GM18873 (cell line): ENCODE measurements at regions not wholly inside any gene's neighbourhood (a gene's known extent, or its start where the extent isn't known, plus 50 kb on each side); places are given as distances from the start of the nearest gene placed in this dataset.
"Not testable (repeated sequence)": the region's sequence is repeated elsewhere in the genome, so short reads cannot be mapped to it uniquely, and the experiment has no call there.

Experiments
- ATAC-seq: cut with Tn5 transposase; IDR thresholded peaks from one replicate; pipeline ENCODE4 v1.9.1; 2021; ENCODE audit warnings: mild to moderate bottlenecking, moderate library complexity, moderate number of reproducible peaks; ENCODE audit not compliant: unreplicated experiment, low FRiP score

- ATAC-seq, result no peak
Observed at GRCh38 chr1:191305370-191305769, 827.7 kb upstream of the BRINP3 start.

GRCh38 chr1:191306916-191307315 is 829.3 kb upstream of the BRINP3 start:
- ATAC-seq, result no peak

GRCh38 chr1:191320062-191320461 is 838.2 kb upstream of the RGS18 start:
- ATAC-seq, result no peak

- no peak for ATAC-seq
Observed at GRCh38 chr1:191327868-191328267, 830.4 kb upstream of the RGS18 start.

- ATAC-seq, result no peak
Observed at GRCh38 chr1:191343816-191344215, 814.4 kb upstream of the RGS18 start.

GRCh38 chr1:191346381-191346780 is 811.9 kb upstream of the RGS18 start:
- ATAC-seq, result no peak

- ATAC-seq, result no peak
Observed at GRCh38 chr1:191348328-191348727, 809.9 kb upstream of the RGS18 start.

GRCh38 chr1:191350938-191351337 is 807.3 kb upstream of the RGS18 start:
- ATAC-seq, result no peak

GRCh38 chr1:191358724-191359123 is 799.5 kb upstream of the RGS18 start:
- no peak for ATAC-seq

- no peak for ATAC-seq
Observed at GRCh38 chr1:191366686-191367085, 791.6 kb upstream of the RGS18 start.

- no peak for ATAC-seq
Observed at GRCh38 chr1:191368891-191369654, 789.2 kb upstream of the RGS18 start.

- no peak for ATAC-seq
Observed at GRCh38 chr1:191371626-191372025, 786.6 kb upstream of the RGS18 start.

GRCh38 chr1:191388283-191388682 is 770.0 kb upstream of the RGS18 start:
- ATAC-seq, result no peak

- ATAC-seq, result no peak
Observed at GRCh38 chr1:191396622-191397021, 761.6 kb upstream of the RGS18 start.

- no peak for ATAC-seq
Observed at GRCh38 chr1:191398551-191398950, 759.7 kb upstream of the RGS18 start.

- ATAC-seq, result no peak
Observed at GRCh38 chr1:191405417-191405816, 752.8 kb upstream of the RGS18 start.

- ATAC-seq, result no peak
Observed at GRCh38 chr1:191414981-191415640, 743.2 kb upstream of the RGS18 start.

- no peak for ATAC-seq
Observed at GRCh38 chr1:191419842-191420241, 738.4 kb upstream of the RGS18 start.

- no peak for ATAC-seq
Observed at GRCh38 chr1:191427593-191427992, 730.7 kb upstream of the RGS18 start.

- ATAC-seq, result no peak
Observed at GRCh38 chr1:191432817-191433216, 725.4 kb upstream of the RGS18 start.

GRCh38 chr1:191438979-191439378 is 719.3 kb upstream of the RGS18 start:
- no peak for ATAC-seq

GRCh38 chr1:191448279-191448678 is 710.0 kb upstream of the RGS18 start:
- not testable (repeated sequence) for ATAC-seq
